ENCODE measurements at regions not wholly inside any gene's neighbourhood (a gene's known extent, or its start where the extent isn't known, plus 50 kb on each side); places are given as distances from the start of the nearest gene placed in this dataset. TPM values are rescaled to one million over a fixed set of nuclear protein-coding genes. Genes with fewer than 3 reads are reported as not detected.

GRCh38 chr2:181841079-181841478 lies 50.5 kb upstream of the ITPRID2 start:
- DNase-seq (ENCODE audit: low spot score in 2 of 2), result no peak
- peaks cover 0 to 15% (median 0%) of the 10 kb centered on the region in 4 donors for H3K4me1 ChIP-seq
- H3K27me3 ChIP-seq, result no peaks in the 10 kb centered on the region
- H3K36me3 ChIP-seq, result no peaks in the 10 kb centered on the region
- H3K4me3 ChIP-seq, result no peak overlapping the region
- no peaks in the 10 kb centered on the region for H3K9me3 ChIP-seq
- WGBS, 2 donors, result 42 to 47% methylated on average over 2 of the region's 2 CpGs
- H3K27ac ChIP-seq, result peak overlapping the region in 1 of 4 donors; percentile 2
- TF ChIP-seq, protein P1, sequence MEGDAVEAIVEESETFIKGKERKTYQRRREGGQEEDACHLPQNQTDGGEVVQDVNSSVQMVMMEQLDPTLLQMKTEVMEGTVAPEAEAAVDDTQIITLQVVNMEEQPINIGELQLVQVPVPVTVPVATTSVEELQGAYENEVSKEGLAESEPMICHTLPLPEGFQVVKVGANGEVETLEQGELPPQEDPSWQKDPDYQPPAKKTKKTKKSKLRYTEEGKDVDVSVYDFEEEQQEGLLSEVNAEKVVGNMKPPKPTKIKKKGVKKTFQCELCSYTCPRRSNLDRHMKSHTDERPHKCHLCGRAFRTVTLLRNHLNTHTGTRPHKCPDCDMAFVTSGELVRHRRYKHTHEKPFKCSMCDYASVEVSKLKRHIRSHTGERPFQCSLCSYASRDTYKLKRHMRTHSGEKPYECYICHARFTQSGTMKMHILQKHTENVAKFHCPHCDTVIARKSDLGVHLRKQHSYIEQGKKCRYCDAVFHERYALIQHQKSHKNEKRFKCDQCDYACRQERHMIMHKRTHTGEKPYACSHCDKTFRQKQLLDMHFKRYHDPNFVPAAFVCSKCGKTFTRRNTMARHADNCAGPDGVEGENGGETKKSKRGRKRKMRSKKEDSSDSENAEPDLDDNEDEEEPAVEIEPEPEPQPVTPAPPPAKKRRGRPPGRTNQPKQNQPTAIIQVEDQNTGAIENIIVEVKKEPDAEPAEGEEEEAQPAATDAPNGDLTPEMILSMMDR (IDR thresholded peaks at IDR 0.05), result no peak
- TF ChIP-seq POLR2A (IDR thresholded peaks at IDR 0.05) (no peak), EP300 (IDR thresholded peaks at IDR 0.05) (no peak)

Small RNAs in the stretch of these regions (small RNA-seq; reads per million reads assigned to genes)
- gene RNU6ATAC19P, result not detected

All from tibial nerve (tissue), 4 donors.